ENCODE measurements at regions not wholly inside any gene's neighbourhood (a gene's known extent, or its start where the extent isn't known, plus 50 kb on each side); places are given as distances from the start of the nearest gene placed in this dataset.

GRCh38 chr9:16202221-16202620, 649.4 kb downstream of the CCDC171 start:
- H3K4me3 ChIP-seq (ENCODE audit: low read length), result no peak overlapping the region
- no peak overlapping the region for H3K9ac ChIP-seq (ENCODE audit: low read length)
- TF ChIP-seq CTCF (IDR thresholded peaks at IDR 0.05; ENCODE audit: low read length) (no peak), EZH2 (optimal IDR thresholded peaks at IDR 0.05; ENCODE audit: low read depth, low read length) (no peak), EZH2phosphoT487 (IDR thresholded peaks at IDR 0.05; ENCODE audit: low read length) (no peak)
- H2AFZ ChIP-seq (ENCODE audit: low read length), result no peak overlapping the region
- no peaks in the 10 kb centered on the region for H3K36me3 ChIP-seq (replicated peaks; ENCODE audit: insufficient read depth, low read length)
- no peaks in the 10 kb centered on the region for H3K9me3 ChIP-seq (replicated peaks; ENCODE audit: insufficient read depth, low read length)
- no peaks in the 10 kb centered on the region for H3K79me2 ChIP-seq (ENCODE audit: low read length)
- no peaks in the 10 kb centered on the region for H4K20me1 ChIP-seq (ENCODE audit: insufficient read depth, low read length)
- no peaks in the 10 kb centered on the region for H3K9me2 ChIP-seq (replicated peaks; ENCODE audit: insufficient read depth, low read length)
- no peaks in the 10 kb centered on the region for H3F3A ChIP-seq (ENCODE audit: insufficient read depth, low read length)
- H3K27ac ChIP-seq (ENCODE audit: low read length), result no peak overlapping the region
- DNase-seq, result no peak
- no peak overlapping the region for H3K4me2 ChIP-seq (ENCODE audit: low read depth, low read length)
- H3K27me3 ChIP-seq (replicated peaks; ENCODE audit: insufficient read depth, low read length), result no peaks in the 10 kb centered on the region
- no peaks in the 10 kb centered on the region for H3K4me1 ChIP-seq (ENCODE audit: low read length)

GRCh38 chr9:16202914-16203728, 650.3 kb downstream of the CCDC171 start:
- no peak overlapping the region for H3K9ac ChIP-seq (ENCODE audit: low read length)
- H3K4me1 ChIP-seq (ENCODE audit: low read length), result no peaks in the 10 kb centered on the region
- no peaks in the 10 kb centered on the region for H3K27me3 ChIP-seq (replicated peaks; ENCODE audit: insufficient read depth, low read length)
- no peaks in the 10 kb centered on the region for H4K20me1 ChIP-seq (ENCODE audit: insufficient read depth, low read length)
- H3K9me3 ChIP-seq (replicated peaks; ENCODE audit: insufficient read depth, low read length), result no peaks in the 10 kb centered on the region
- H3K79me2 ChIP-seq (ENCODE audit: low read length), result no peaks in the 10 kb centered on the region
- no peaks in the 10 kb centered on the region for H3K9me2 ChIP-seq (replicated peaks; ENCODE audit: insufficient read depth, low read length)
- no peak for DNase-seq
- H3F3A ChIP-seq (ENCODE audit: insufficient read depth, low read length), result no peaks in the 10 kb centered on the region
- H3K27ac ChIP-seq (ENCODE audit: low read length), result no peak overlapping the region
- TF ChIP-seq CTCF (IDR thresholded peaks at IDR 0.05; ENCODE audit: low read length) (no peak), EZH2 (optimal IDR thresholded peaks at IDR 0.05; ENCODE audit: low read depth, low read length) (no peak), EZH2phosphoT487 (IDR thresholded peaks at IDR 0.05; ENCODE audit: low read length) (no peak)
- H3K4me2 ChIP-seq (ENCODE audit: low read depth, low read length), result no peak overlapping the region
- H2AFZ ChIP-seq (ENCODE audit: low read length), result no peak overlapping the region
- no peaks in the 10 kb centered on the region for H3K36me3 ChIP-seq (replicated peaks; ENCODE audit: insufficient read depth, low read length)
- H3K4me3 ChIP-seq (ENCODE audit: low read length), result no peak overlapping the region

- H2AFZ ChIP-seq (ENCODE audit: low read length), result no peak overlapping the region
Observed at GRCh38 chr9:16203729-16204573, 651.1 kb downstream of the CCDC171 start.

More at GRCh38 chr9:16203729-16204573, 651.1 kb downstream of the CCDC171 start:
- Histone ChIP-seq H3K4me1 (ENCODE audit: low read length) (no peaks in the 10 kb centered on the region), H4K20me1 (ENCODE audit: insufficient read depth, low read length) (no peaks in the 10 kb centered on the region), H3K27ac (ENCODE audit: low read length) (no peak overlapping the region), H3F3A (ENCODE audit: insufficient read depth, low read length) (no peaks in the 10 kb centered on the region), H3K9me3 (replicated peaks; ENCODE audit: insufficient read depth, low read length) (no peaks in the 10 kb centered on the region), H3K9ac (ENCODE audit: low read length) (no peak overlapping the region), H3K79me2 (ENCODE audit: low read length) (no peaks in the 10 kb centered on the region), H3K4me3 (ENCODE audit: low read length) (no peak overlapping the region), H3K36me3 (replicated peaks; ENCODE audit: insufficient read depth, low read length) (no peaks in the 10 kb centered on the region), H3K27me3 (replicated peaks; ENCODE audit: insufficient read depth, low read length) (no peaks in the 10 kb centered on the region), H3K4me2 (ENCODE audit: low read depth, low read length) (no peak overlapping the region), H3K9me2 (replicated peaks; ENCODE audit: insufficient read depth, low read length) (no peaks in the 10 kb centered on the region)
- no peak for DNase-seq
- no peak for TF ChIP-seq CTCF (IDR thresholded peaks at IDR 0.05; ENCODE audit: low read length)
- TF ChIP-seq EZH2 (optimal IDR thresholded peaks at IDR 0.05; ENCODE audit: low read depth, low read length), result no peak
- no peak for TF ChIP-seq EZH2phosphoT487 (IDR thresholded peaks at IDR 0.05; ENCODE audit: low read length)

Measured in MM.1S (cell line).